SKM-1 (cell line): ENCODE measurements at regions not wholly inside any gene's neighbourhood (a gene's known extent, or its start where the extent isn't known, plus 50 kb on each side); places are given as distances from the start of the nearest gene placed in this dataset.
"Not testable (repeated sequence)": the region's sequence is repeated elsewhere in the genome, so short reads cannot be mapped to it uniquely, and the experiment has no call there.

Experiments
- DNase-seq: peaks from one replicate; lab custom pipeline; 2025; ENCODE audit not compliant: unreplicated experiment; lab: John Stamatoyannopoulos, UW

DNA sequence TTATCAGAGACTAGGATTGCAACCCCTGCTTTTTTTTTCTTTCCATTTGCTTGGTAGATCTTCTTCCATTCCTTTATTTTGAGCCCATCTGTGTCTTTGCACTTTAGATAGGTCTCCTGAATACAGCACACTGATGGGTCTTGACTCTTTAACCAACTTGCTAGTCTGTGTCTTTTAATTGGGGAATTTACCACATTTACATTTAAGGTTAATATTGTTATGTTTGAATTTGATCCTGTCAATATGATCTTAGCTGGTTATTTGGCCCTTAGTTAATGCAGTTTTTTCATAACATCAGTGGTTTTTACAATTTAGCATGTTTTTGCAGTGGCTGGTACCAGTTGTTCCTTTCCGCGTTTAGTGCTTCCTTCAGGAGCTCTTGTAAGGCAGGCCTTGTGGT lies 437.2 kb downstream of the ARL4A start:
- DNase-seq, result not testable (repeated sequence)

DNA sequence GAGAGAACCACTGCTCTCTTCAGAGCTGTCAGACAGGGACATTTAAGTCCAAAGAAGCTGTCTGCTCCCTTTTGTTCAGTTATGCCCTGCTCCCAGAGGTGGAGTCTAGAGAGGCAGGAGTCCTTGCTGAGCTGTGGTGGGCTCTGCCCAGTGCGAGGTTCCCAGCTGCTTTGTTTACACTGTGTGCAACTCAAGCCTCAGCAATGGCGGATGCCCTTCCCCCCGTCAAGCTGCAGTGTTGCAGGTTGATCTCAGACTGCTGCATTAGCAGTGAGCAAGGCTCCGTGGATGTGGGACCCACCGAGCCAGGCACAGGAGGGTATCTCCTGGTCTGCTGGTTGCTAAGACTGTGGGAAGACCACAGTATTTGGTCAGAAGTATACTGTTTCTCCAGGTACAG lies 438.9 kb downstream of the ARL4A start:
- DNase-seq, result no peak

DNA sequence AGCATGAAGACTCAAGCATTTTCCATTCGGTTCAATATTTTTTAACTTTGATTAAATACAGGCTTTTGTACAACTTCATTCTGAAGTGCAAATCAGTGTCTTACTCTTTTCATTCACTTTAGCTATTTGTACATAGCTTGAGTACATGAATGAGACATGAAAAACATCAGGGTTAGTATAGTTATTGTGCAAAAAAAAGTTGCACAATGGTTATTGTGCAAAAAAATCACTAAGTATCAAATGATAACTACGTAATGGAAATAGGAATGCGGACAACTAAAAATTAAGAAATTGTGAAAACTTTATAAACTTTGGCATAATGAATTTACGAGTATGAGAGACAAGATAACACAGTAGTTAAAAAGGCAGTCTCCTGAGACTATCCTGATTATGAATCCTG lies 442.9 kb downstream of the ARL4A start:
- DNase-seq, result no peak

DNA sequence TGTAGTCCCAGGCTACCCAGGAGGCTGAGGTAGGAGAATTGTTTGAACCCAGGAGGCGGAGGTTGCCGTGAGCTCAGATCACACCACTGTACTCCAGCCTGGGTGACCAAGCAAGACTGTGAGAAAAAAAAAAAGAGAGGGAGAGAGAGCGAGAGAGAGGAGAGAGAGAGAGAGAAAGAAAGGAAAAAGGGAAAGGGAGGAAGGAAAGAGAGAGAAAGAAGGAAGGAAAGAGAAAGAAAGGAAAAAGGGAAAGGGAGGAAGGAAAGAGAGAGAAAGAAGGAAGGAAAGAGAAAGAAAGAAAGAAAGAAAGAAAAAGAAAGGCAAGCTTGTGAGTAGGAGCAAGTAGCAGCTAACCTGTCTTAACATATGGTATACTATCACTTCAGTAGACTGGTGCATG lies 443.5 kb downstream of the ARL4A start:
- not testable (repeated sequence) for DNase-seq

DNA sequence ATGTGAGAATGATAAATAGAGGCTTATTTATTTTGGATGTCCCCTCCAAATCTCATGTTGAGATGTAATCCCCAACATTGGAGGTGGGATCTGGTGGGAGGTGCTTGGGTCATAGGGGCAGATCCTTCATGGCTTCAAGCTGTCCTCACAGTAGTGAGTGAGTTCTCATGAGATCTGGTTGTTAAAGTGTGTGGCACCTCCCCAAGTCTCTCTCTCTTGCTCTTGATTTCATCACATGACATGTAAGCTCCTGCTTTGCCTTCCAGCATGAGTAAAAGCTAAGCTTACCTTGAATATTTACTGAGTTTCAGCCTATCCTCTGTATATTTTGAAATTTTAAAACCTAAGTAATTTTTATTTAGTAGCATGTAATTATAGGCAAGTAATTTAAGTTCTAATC lies 444.9 kb downstream of the ARL4A start:
- no peak for DNase-seq

DNA sequence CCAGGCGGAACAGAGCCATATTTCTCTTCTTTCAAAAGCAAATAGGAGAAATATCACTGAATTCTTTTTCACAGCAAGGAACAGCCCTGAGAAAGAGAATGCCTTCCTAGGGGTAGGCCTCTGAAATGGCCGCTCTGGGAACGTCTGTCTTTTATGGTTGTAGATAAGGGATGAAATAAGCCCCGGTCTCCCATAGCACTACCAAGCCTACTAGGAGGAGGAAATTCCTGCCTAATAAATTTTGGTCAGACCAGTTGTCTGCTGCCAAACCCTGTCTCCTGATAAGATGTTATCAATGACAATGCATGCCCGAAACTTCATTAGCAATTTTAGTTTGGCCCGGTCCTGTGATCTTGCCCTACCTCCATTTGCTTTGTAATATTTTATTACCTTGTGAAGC lies 448.9 kb downstream of the ARL4A start:
- DNase-seq, result not testable (repeated sequence)

DNA sequence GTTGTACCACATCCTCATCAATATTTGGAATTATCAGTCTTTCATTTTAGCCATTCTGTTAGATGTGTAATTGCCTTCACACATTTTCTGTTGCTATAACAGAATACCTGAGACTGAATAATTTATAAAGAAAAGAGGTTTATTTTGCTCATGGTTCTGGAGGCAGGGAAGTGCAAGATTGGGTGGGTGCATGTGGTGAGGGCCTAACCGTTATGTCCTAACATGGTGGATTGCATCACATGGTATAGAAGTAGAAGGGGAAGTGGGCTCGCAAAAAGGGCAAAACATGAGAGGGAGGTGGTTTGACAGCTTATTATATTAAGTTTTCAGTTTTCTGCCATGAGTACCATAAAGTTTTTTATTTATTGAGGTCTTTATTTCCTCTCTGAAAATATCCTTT lies 452.0 kb downstream of the ARL4A start:
- no peak for DNase-seq

DNA sequence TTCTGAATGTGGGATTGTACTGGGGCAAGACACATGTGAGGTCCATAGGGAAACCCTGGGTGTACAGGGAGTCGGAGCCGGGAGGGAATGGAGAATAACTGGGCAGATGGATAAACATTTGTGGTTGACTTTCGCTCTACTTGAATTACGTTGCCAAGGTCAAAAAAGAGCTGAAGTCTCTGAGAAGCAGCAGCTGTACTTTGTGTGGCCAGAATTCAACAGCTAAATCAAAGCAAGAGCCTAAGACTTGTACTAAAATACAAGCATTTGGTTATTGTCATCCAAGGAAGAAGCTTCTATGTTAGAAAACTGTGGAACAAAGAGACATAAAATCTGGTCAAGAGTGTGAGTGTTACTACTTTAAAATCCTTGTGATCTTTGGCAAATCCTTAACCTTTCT lies 457.2 kb downstream of the ARL4A start:
- DNase-seq, result no peak

DNA sequence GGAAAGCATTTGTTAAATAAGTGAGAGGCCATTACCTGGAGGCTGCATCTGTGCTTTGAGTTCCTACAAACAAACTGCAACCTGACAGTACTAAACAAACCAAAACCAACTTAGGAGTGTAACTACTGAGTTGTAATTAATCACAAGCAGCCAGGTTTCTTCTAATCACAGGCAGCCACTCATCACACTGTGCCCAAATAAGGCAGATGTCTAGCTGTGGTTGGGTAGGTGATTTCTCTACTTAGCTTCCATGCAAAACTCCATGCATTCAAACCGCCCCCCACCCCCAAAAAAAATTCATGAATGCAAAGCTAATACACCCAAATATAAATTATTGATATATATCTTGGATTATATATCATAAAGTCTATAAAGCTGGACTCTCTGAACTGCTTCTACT lies 461.1 kb downstream of the ARL4A start:
- DNase-seq, result no peak

DNA sequence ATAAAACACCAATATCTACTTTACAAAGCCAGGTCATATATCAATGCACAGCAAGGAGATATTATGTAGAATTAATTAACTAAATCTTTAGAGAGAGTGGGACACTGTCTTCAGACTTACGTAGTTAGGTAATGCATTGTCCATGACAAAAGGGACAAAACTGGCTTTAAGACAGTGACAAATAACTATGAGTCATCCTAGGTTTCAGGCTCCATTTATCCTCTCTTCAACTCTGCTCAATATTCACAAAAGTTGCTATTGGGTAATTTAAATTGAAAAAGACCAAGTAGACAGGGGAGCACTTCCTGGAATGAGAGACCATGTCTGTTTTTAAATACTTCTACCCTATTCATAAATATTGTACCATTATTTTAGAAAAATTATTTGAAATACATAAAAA lies 464.5 kb downstream of the ARL4A start:
- no peak for DNase-seq

DNA sequence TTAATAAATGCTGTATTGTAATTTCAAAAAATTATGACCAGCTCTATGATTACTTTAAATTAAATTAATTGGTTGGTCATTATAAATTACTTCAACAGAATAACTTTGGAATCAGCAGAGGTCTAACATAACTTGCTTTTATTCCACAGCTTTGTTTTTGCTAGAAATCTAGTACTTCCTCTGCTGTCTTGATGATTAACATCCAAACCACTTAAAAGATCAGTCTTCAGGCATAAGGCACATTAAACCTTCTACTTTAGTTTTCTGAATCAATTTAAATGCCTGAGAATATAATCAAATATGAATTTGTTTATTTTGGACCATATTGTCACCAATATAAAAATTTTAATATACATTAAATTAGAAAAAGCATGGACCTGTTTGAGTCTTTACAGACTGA lies 465.3 kb downstream of the ARL4A start:
- DNase-seq, result no peak

DNA sequence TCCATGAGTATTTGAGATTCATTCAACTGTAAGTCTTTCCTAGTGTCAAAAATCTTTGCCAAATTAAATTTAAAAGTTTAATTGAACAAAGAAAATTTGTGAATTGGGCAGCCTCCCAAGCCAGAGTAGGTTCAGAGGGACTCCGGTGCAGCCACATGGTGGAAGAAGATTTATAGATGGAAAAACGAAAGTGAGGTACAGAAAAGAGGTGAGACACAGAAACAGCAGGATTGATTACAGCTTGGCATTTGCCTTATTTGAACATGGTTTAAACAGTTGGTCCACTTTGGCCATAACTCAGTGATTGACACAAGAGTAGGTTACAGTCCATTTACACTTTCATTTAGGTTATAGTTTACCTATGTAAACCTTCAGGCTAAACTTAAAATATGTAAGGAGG lies 465.8 kb downstream of the ARL4A start:
- no peak for DNase-seq

DNA sequence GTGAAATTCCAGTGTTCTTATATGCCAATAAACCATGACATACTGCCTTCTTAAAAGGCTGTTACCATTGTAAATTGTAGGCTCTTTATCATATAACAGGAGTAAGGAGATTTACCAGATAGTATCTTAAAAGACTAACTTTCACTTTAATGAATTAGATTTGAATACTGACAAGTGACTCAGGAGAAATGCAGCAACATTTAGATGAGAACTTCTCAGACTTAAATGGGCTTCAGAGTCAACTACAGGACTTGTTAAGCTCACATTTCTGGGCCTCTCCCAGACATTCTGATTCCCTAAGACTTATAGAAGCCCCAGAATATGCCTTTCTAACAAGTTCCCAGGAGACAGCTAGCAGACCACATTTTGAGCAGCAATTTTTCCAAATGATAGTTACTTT lies 466.3 kb downstream of the ARL4A start:
- no peak for DNase-seq

DNA sequence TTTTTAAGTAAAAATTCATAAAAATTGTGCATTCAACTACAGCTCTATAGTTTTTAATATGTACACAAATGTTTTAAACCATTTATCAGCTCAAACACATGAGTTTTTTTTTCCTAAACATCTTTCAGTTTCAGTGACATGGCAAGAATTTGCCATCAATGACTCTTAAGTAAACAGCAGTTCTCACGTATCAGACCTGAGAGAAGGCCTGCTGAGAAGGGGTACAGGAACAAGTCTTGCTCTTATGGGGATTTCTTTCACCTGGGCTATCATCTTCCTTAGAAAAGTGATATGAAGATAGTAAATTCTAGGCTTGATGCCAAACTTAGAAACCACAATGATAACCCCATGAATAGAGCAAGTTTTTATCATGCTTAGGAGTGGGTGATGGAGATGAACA lies 467.8 kb downstream of the ARL4A start:
- no peak for DNase-seq

DNA sequence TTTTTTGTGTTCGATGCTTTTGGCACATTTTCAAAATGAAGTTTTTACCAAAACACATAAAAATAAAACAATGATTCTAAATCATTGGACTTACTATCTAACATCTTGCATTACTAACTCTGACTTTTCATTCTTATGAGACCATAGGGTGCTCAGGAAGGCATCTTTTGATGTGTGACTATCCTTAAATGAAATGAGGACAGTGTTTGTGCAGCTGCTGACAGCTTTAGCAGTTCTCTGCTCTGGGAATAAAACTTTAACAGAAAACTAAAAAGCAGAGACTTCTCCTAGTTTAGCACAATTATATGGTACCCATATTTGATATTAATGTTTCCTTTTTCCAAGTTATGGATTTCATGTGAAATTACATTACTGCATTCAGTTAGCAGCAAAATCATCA lies 471.6 kb downstream of the ARL4A start:
- no peak for DNase-seq

DNA sequence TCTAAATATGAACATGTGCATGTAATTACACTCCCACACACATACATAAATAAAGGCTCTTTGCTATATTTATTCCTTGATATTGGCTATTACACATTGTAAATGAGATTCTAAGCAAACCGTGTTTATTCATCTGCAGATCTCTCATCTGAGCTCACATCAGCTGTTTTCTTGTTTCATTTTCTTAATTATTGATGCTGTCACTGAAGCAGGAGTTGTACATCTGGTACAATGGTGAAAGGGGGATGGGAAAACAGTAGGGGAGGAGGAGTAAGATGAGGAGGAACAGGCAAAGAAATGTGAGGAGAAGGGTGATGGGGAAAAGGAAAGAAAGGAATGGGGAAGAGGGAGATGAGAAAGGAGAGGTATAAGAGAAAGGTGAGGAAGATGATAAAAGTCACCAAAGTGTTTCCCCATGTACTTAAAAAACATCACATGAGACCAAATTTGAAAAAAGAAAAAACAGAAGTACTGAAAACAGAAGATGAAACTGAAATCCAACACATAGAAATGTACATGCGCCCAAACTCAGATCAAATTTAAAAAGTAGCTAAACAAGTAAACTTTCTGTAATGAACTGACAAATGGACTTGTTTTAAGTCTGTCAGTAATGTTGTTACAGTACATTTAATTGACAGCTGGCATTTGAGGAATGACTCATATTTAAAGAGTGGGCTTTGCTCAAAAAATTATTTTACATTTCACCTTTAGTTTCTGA lies 472.2 kb downstream of the ARL4A start:
- no peak for DNase-seq

DNA sequence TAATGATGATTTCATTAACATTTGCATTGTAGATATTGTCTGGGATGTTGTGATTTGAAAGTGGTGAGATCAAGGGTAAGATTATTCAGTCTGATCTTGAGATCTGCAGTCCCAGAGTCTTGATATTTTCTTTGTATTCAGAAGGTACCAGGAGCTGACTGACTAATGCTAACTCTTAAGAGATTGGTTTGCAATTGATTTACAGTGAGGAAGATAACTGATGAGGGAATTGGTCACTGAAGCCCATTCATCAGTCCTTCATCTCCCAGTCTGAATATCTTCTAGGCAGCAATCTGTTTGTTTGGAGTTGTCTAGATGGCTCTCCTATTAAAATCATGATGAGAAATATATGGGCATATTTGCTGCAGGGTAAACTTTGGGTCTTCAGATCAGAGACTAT lies 473.7 kb downstream of the ARL4A start:
- DNase-seq, result no peak

DNA sequence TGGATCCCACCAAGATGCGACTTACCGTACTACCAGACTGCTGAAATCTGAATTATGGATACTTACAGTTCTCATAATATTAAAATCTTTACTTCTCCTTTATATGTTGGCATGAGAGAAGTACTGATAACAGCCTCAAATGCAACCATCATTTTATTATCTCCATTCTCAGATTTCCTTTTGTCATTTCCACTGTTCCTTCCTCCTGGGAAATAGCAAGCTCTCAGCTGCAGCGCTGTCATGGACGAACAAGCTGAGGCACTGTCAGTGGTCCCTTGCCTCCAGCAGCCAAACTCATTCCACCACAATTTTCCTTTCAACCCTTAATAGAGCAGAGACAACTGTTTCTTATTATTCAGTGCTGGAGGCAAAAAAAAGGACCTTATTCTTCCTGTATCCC lies 478.4 kb downstream of the ARL4A start:
- DNase-seq, result no peak

DNA sequence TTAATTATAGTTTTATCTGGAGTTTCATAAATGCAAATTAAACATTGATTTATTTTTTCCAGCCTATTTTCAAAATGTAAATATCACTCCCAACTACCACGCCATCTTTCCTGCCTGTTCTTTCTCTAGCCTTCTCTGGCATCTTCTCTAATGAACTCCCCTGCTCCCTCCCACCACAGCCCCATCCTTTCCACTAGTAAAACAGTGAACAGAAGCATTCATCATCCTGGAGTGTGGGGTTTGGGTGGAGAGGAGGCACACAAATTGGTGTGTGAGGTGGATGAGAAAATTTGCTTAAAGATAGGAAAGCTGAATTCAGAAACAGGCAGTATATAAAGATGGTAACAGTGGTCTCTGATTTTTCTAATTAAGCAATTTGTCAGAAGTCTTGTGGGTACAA lies 479.4 kb downstream of the ARL4A start:
- DNase-seq, result no peak

DNA sequence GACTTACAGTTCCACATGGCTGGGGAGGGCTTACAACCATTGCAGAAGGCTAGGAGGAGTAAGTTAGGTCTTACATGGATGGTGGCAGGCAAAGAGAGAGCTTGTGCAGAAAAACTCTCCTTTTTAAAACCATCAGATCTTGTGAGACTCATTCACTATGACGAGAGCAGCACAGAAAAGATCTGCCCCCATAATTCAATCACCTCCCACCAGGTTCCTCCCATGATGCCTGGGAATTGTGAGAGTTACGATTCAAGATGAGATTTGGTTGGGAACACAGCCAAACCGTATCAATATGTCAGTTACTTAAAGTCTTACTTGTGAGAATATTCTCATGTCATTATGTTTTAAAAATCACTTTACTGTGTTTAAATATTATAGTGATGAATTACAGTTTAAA lies 481.9 kb downstream of the ARL4A start:
- no peak for DNase-seq

DNA sequence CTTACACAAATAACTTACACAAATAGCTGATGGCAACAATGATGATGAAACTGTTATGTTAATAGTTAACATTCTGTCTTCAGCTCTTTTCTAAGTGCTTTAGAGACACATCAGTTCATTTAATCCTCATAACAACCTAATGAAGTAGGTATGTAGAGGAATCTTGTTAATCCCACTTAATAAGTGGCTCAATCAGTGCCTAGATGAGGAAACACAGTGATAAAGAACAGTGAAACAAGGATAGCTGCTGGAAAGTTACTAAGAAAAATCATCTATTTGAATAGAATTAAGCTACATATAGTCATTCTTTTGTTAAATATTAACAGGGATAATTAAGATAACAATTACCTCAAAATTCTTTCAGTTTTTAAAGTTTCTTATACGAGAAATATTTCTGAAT lies 487.6 kb downstream of the ARL4A start:
- no peak for DNase-seq

DNA sequence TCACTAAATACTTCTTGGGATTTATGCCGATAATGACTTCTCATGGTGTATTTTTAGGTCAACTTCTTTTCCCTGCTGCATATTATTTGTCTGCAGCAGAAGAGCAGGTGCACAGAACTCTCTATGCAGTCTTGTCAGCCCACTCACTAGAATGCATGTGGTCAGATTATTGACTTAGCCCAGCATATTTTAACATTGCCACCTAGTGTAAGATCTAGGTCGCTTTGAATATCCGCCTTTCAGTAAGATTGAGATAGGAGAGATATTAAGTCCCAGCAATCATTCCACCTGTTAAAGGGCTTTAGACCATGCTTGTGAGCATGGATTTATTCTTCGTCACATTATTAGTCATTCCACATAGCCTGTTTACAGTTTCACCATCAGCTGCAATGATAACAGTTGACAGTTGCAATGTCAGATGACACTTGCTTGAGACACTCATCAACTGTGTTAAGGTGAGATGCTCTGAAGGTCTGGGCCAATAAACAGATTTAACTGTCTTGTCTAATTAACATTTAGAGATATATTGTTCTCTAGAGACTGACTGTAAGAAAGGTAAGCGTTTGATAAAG lies 491.7 kb downstream of the ARL4A start:
- no peak for DNase-seq
